ENCODE measurements at regions not wholly inside any gene's neighbourhood (a gene's known extent, or its start where the extent isn't known, plus 50 kb on each side); places are given as distances from the start of the nearest gene placed in this dataset.

GRCh38 chr5:110161162-110161561, 471.4 kb downstream of the MAN2A1 start:
- Histone ChIP-seq H3K27me3 (ENCODE audit: low read length) (no peaks in the 10 kb centered on the region), H3K79me2 (ENCODE audit: low read length) (no peaks in the 10 kb centered on the region), H4K20me1 (ENCODE audit: insufficient read depth, low read depth, low read length) (no peaks in the 10 kb centered on the region), H3K4me2 (ENCODE audit: low read depth, low read length, poor library complexity, severe bottlenecking) (no peak overlapping the region), H3K4me3 (ENCODE audit: low read length) (no peak overlapping the region), H3K4me1 (ENCODE audit: low read length) (no peaks in the 10 kb centered on the region), H2AFZ (ENCODE audit: low read length) (no peak overlapping the region), H3K36me3 (ENCODE audit: insufficient read depth, low read length) (no peaks in the 10 kb centered on the region), H3K27ac (ENCODE audit: low read length) (no peak overlapping the region), H3K9ac (ENCODE audit: low read length) (no peak overlapping the region), H3K9me3 (ENCODE audit: low read length) (no peaks in the 10 kb centered on the region), H3K9me2 (replicated peaks; ENCODE audit: insufficient read depth, low read length) (no peaks in the 10 kb centered on the region)
- DNase-seq: no peak

GRCh38 chr5:110165366-110165765, 475.6 kb downstream of the MAN2A1 start:
- no peak for DNase-seq
- no peaks in the 10 kb centered on the region for H3K36me3 ChIP-seq (ENCODE audit: insufficient read depth, low read length)
- H3K9me2 ChIP-seq (replicated peaks; ENCODE audit: insufficient read depth, low read length): no peaks in the 10 kb centered on the region
- H3K9ac ChIP-seq (ENCODE audit: low read length): no peak overlapping the region
- no peaks in the 10 kb centered on the region for H3K27me3 ChIP-seq (ENCODE audit: low read length)
- H3K4me1 ChIP-seq (ENCODE audit: low read length): no peaks in the 10 kb centered on the region
- H3K27ac ChIP-seq (ENCODE audit: low read length): no peak overlapping the region
- H3K4me3 ChIP-seq (ENCODE audit: low read length): no peak overlapping the region
- no peaks in the 10 kb centered on the region for H4K20me1 ChIP-seq (ENCODE audit: insufficient read depth, low read depth, low read length)
- no peaks in the 10 kb centered on the region for H3K9me3 ChIP-seq (ENCODE audit: low read length)
- no peaks in the 10 kb centered on the region for H3K79me2 ChIP-seq (ENCODE audit: low read length)
- no peak overlapping the region for H2AFZ ChIP-seq (ENCODE audit: low read length)
- no peak overlapping the region for H3K4me2 ChIP-seq (ENCODE audit: low read depth, low read length, poor library complexity, severe bottlenecking)

GRCh38 chr5:110167384-110167783, 477.7 kb downstream of the MAN2A1 start:
- no peak for DNase-seq
- Histone ChIP-seq H3K4me3 (ENCODE audit: low read length) (no peak overlapping the region), H3K36me3 (ENCODE audit: insufficient read depth, low read length) (no peaks in the 10 kb centered on the region), H3K4me1 (ENCODE audit: low read length) (no peaks in the 10 kb centered on the region), H4K20me1 (ENCODE audit: insufficient read depth, low read depth, low read length) (no peaks in the 10 kb centered on the region), H3K9ac (ENCODE audit: low read length) (no peak overlapping the region), H3K79me2 (ENCODE audit: low read length) (no peaks in the 10 kb centered on the region), H3K4me2 (ENCODE audit: low read depth, low read length, poor library complexity, severe bottlenecking) (no peak overlapping the region), H3K27ac (ENCODE audit: low read length) (no peak overlapping the region), H3K9me2 (replicated peaks; ENCODE audit: insufficient read depth, low read length) (no peaks in the 10 kb centered on the region), H2AFZ (ENCODE audit: low read length) (no peak overlapping the region), H3K9me3 (ENCODE audit: low read length) (no peaks in the 10 kb centered on the region), H3K27me3 (ENCODE audit: low read length) (no peaks in the 10 kb centered on the region)

GRCh38 chr5:110169461-110169860, 479.7 kb downstream of the MAN2A1 start:
- DNase-seq: no peak
- no peaks in the 10 kb centered on the region for H3K4me1 ChIP-seq (ENCODE audit: low read length)
- H3K79me2 ChIP-seq (ENCODE audit: low read length): no peaks in the 10 kb centered on the region
- no peaks in the 10 kb centered on the region for H4K20me1 ChIP-seq (ENCODE audit: insufficient read depth, low read depth, low read length)
- no peak overlapping the region for H3K4me3 ChIP-seq (ENCODE audit: low read length)
- no peak overlapping the region for H3K9ac ChIP-seq (ENCODE audit: low read length)
- no peak overlapping the region for H3K4me2 ChIP-seq (ENCODE audit: low read depth, low read length, poor library complexity, severe bottlenecking)
- H3K9me3 ChIP-seq (ENCODE audit: low read length): no peaks in the 10 kb centered on the region
- H3K27me3 ChIP-seq (ENCODE audit: low read length): no peaks in the 10 kb centered on the region
- no peaks in the 10 kb centered on the region for H3K9me2 ChIP-seq (replicated peaks; ENCODE audit: insufficient read depth, low read length)
- H2AFZ ChIP-seq (ENCODE audit: low read length): no peak overlapping the region
- H3K27ac ChIP-seq (ENCODE audit: low read length): no peak overlapping the region
- no peaks in the 10 kb centered on the region for H3K36me3 ChIP-seq (ENCODE audit: insufficient read depth, low read length)

- H4K20me1 ChIP-seq (ENCODE audit: insufficient read depth, low read depth, low read length): no peaks in the 10 kb centered on the region
These were observed 488.0 kb downstream of the MAN2A1 start for GRCh38 chr5:110177729-110178128.

GRCh38 chr5:110179321-110179720, 489.6 kb downstream of the MAN2A1 start:
- no peak overlapping the region for H3K27ac ChIP-seq (ENCODE audit: low read length)
- DNase-seq: no peak
- H3K9ac ChIP-seq (ENCODE audit: low read length): no peak overlapping the region
- no peak overlapping the region for H3K4me3 ChIP-seq (ENCODE audit: low read length)
- no peaks in the 10 kb centered on the region for H3K9me2 ChIP-seq (replicated peaks; ENCODE audit: insufficient read depth, low read length)
- no peak overlapping the region for H2AFZ ChIP-seq (ENCODE audit: low read length)
- H3K4me2 ChIP-seq (ENCODE audit: low read depth, low read length, poor library complexity, severe bottlenecking): no peak overlapping the region
- no peaks in the 10 kb centered on the region for H3K4me1 ChIP-seq (ENCODE audit: low read length)
- no peaks in the 10 kb centered on the region for H3K9me3 ChIP-seq (ENCODE audit: low read length)
- H3K79me2 ChIP-seq (ENCODE audit: low read length): no peaks in the 10 kb centered on the region
- no peaks in the 10 kb centered on the region for H3K27me3 ChIP-seq (ENCODE audit: low read length)
- no peaks in the 10 kb centered on the region for H4K20me1 ChIP-seq (ENCODE audit: insufficient read depth, low read depth, low read length)
- H3K36me3 ChIP-seq (ENCODE audit: insufficient read depth, low read length): no peaks in the 10 kb centered on the region

More at GRCh38 chr5:110177729-110178128, 488.0 kb downstream of the MAN2A1 start:
- no peak overlapping the region for H3K9ac ChIP-seq (ENCODE audit: low read length)
- no peaks in the 10 kb centered on the region for H3K27me3 ChIP-seq (ENCODE audit: low read length)
- H3K9me2 ChIP-seq (replicated peaks; ENCODE audit: insufficient read depth, low read length): no peaks in the 10 kb centered on the region
- H3K27ac ChIP-seq (ENCODE audit: low read length): no peak overlapping the region
- no peak overlapping the region for H3K4me2 ChIP-seq (ENCODE audit: low read depth, low read length, poor library complexity, severe bottlenecking)
- no peaks in the 10 kb centered on the region for H3K36me3 ChIP-seq (ENCODE audit: insufficient read depth, low read length)
- H3K4me3 ChIP-seq (ENCODE audit: low read length): no peak overlapping the region
- H3K79me2 ChIP-seq (ENCODE audit: low read length): no peaks in the 10 kb centered on the region
- DNase-seq: no peak
- H2AFZ ChIP-seq (ENCODE audit: low read length): no peak overlapping the region
- H3K9me3 ChIP-seq (ENCODE audit: low read length): no peaks in the 10 kb centered on the region
- H3K4me1 ChIP-seq (ENCODE audit: low read length): no peaks in the 10 kb centered on the region

- Histone ChIP-seq H3K27me3 (ENCODE audit: low read length) (no peaks in the 10 kb centered on the region), H4K20me1 (ENCODE audit: insufficient read depth, low read depth, low read length) (no peaks in the 10 kb centered on the region), H3K4me2 (ENCODE audit: low read depth, low read length, poor library complexity, severe bottlenecking) (no peak overlapping the region), H3K9ac (ENCODE audit: low read length) (no peak overlapping the region), H3K9me3 (ENCODE audit: low read length) (no peaks in the 10 kb centered on the region), H3K79me2 (ENCODE audit: low read length) (no peaks in the 10 kb centered on the region), H3K27ac (ENCODE audit: low read length) (no peak overlapping the region), H3K36me3 (ENCODE audit: insufficient read depth, low read length) (no peaks in the 10 kb centered on the region), H3K9me2 (replicated peaks; ENCODE audit: insufficient read depth, low read length) (0 out of 2 replicates have a peak, but pooled peaks cover 3% of the 10 kb centered on the region), H3K4me3 (ENCODE audit: low read length) (no peak overlapping the region), H2AFZ (ENCODE audit: low read length) (no peak overlapping the region), H3K4me1 (ENCODE audit: low read length) (no peaks in the 10 kb centered on the region)
- no peak for DNase-seq
These were observed 504.5 kb downstream of the MAN2A1 start for GRCh38 chr5:110194191-110194590.

GRCh38 chr5:110195288-110195687, 505.6 kb downstream of the MAN2A1 start:
- Histone ChIP-seq H3K9me3 (ENCODE audit: low read length) (no peaks in the 10 kb centered on the region), H2AFZ (ENCODE audit: low read length) (no peak overlapping the region), H4K20me1 (ENCODE audit: insufficient read depth, low read depth, low read length) (no peaks in the 10 kb centered on the region), H3K27me3 (ENCODE audit: low read length) (no peaks in the 10 kb centered on the region), H3K4me1 (ENCODE audit: low read length) (no peaks in the 10 kb centered on the region), H3K4me3 (ENCODE audit: low read length) (no peak overlapping the region), H3K9ac (ENCODE audit: low read length) (no peak overlapping the region), H3K4me2 (ENCODE audit: low read depth, low read length, poor library complexity, severe bottlenecking) (no peak overlapping the region), H3K36me3 (ENCODE audit: insufficient read depth, low read length) (no peaks in the 10 kb centered on the region), H3K79me2 (ENCODE audit: low read length) (no peaks in the 10 kb centered on the region), H3K9me2 (replicated peaks; ENCODE audit: insufficient read depth, low read length) (no peaks in the 10 kb centered on the region), H3K27ac (ENCODE audit: low read length) (no peak overlapping the region)
- no peak for DNase-seq

- Histone ChIP-seq H3K36me3 (ENCODE audit: insufficient read depth, low read length) (no peaks in the 10 kb centered on the region), H3K4me1 (ENCODE audit: low read length) (no peaks in the 10 kb centered on the region), H3K9ac (ENCODE audit: low read length) (no peak overlapping the region), H3K27ac (ENCODE audit: low read length) (no peak overlapping the region), H3K27me3 (ENCODE audit: low read length) (no peaks in the 10 kb centered on the region), H3K9me2 (replicated peaks; ENCODE audit: insufficient read depth, low read length) (peaks cover 4% of the 10 kb centered on the region; the same call in 1 of the 2 replicates), H3K4me2 (ENCODE audit: low read depth, low read length, poor library complexity, severe bottlenecking) (no peak overlapping the region), H4K20me1 (ENCODE audit: insufficient read depth, low read depth, low read length) (no peaks in the 10 kb centered on the region), H3K4me3 (ENCODE audit: low read length) (no peak overlapping the region), H3K79me2 (ENCODE audit: low read length) (no peaks in the 10 kb centered on the region), H2AFZ (ENCODE audit: low read length) (no peak overlapping the region), H3K9me3 (ENCODE audit: low read length) (no peaks in the 10 kb centered on the region)
- DNase-seq: no peak
These were observed 512.1 kb downstream of the MAN2A1 start for GRCh38 chr5:110201791-110202190.

Measured in Karpas-422 (cell line).